Panc1 (cell line): ENCODE measurements at regions not wholly inside any gene's neighbourhood (a gene's known extent, or its start where the extent isn't known, plus 50 kb on each side); places are given as distances from the start of the nearest gene placed in this dataset.

Experiments used
- ATAC-seq: fragments of 200-7000 bp; cut with Tn5 transposase; 2 replicates; pipeline ENCODE4 v1.9.1; 2020; ENCODE audit warnings: mild to moderate bottlenecking, moderate library complexity
- BruUV-seq: library from RNA; stranded (reverse); fragments of 400-500 nt; replicated peaks from 2 replicates; lab custom pipeline; 2021; lab: Mats Ljungman, UMichigan
- CTCF ChIA-PET: fragments of 300-600 bp; sonication (Branson Sonifier 250); formaldehyde crosslinking; loops from one replicate; lab custom pipeline; 2022; ENCODE audit warnings: antibody characterized with exemption; lab: Charles Lee
- POLR2A ChIA-PET: fragments of 300-600 bp; sonication (Branson Sonifier 250); formaldehyde crosslinking; loops from one replicate; lab custom pipeline; 2022; ENCODE audit warnings: antibody characterized with exemption; lab: Charles Lee
- DNase-seq: peaks from one replicate; pipeline ENCODE4 v3.0.0-alpha.2; 2010; ENCODE audit warnings: low read depth, low spot score
- H3K27ac ChIP-seq: 2 replicates; pipeline ENCODE4 v1.5.1; 2011; ENCODE audit warnings: mild to moderate bottlenecking, low read length, inconsistent platforms
- H3K27me3 ChIP-seq: fragments of 200-500 bp; sonication (Bioruptor generic); 2 replicates; pipeline ENCODE4 v1.6.0; 2014; ENCODE audit warnings: low read length, inconsistent platforms; ENCODE audit not compliant: control insufficient read depth, insufficient read depth
- H3K36me3 ChIP-seq: fragments of 200-500 bp; sonication (Bioruptor generic); 2 replicates; pipeline ENCODE4 v1.5.1; 2014; ENCODE audit warnings: inconsistent platforms, mild to moderate bottlenecking, low read length, moderate library complexity; ENCODE audit not compliant: control insufficient read depth, insufficient read depth
- H3K4me1 ChIP-seq: 2 replicates; pipeline ENCODE4 v1.5.1; 2011; ENCODE audit warnings: inconsistent platforms, mild to moderate bottlenecking, low read length, moderate library complexity; ENCODE audit not compliant: control insufficient read depth, insufficient read depth
- H3K4me3 ChIP-seq, 2 experiments: 2 replicates each; pipeline ENCODE4 v1.5.1; 2011 to 2012; ENCODE audit warnings: low read depth in 2 of 2, low read length in 2 of 2, mild to moderate bottlenecking in 2 of 2, inconsistent platforms in 1 of 2, moderate library complexity in 1 of 2
- H3K9me3 ChIP-seq: fragments of 200-500 bp; sonication (Bioruptor generic); 2 replicates; pipeline ENCODE4 v1.5.1; 2014; ENCODE audit warnings: low read depth, mild to moderate bottlenecking, inconsistent platforms, low read length, moderate library complexity; ENCODE audit not compliant: control insufficient read depth, insufficient read depth
- POLR2AphosphoS5 ChIP-seq: IDR thresholded peaks from 2 replicates; pipeline ENCODE4 v1.6.1; 2012; ENCODE audit warnings: mild to moderate bottlenecking, low read depth, low read length, moderate library complexity
- SIN3A ChIP-seq: IDR thresholded peaks from 2 replicates; pipeline ENCODE4 v1.6.1; 2012; ENCODE audit warnings: low read depth, mild to moderate bottlenecking, low read length, moderate library complexity, borderline replicate concordance; ENCODE audit not compliant: insufficient read depth
- TCF7L2 ChIP-seq: IDR thresholded peaks from 2 replicates; pipeline ENCODE4 v1.6.1; 2011; ENCODE audit warnings: mild to moderate bottlenecking, low read depth, low read length, inconsistent platforms
- in situ Hi-C: cut with HindIII; loops from 2 replicates; pipeline ENCODE4 v1.10.0; 2016; ENCODE audit warnings: low sequenced_read_pairs, low pct_unique_long_range_greater_than_20kb
- intact Hi-C: fragments of 100-400 bp; cut with micrococcal nuclease; formaldehyde crosslinking; loops from one replicate; pipeline ENCODE4 v1.10.0; 2022; ENCODE audit not compliant: unreplicated experiment
- TF ChIP-seq, protein P1 (sequence below), 2 experiments: IDR thresholded peaks; 2 replicates each; pipeline ENCODE4 v1.6.1; 2011 to 2012; ENCODE audit warnings: low read depth in 2 of 2, control low read depth in 1 of 2, low read length in 1 of 2, mild to moderate bottlenecking in 1 of 2, moderate library complexity in 1 of 2; ENCODE audit not compliant: insufficient read depth in 1 of 2
- TF ChIP-seq, protein P2 (sequence below): fragments of 450-650 bp; IDR thresholded peaks from 2 replicates; pipeline ENCODE4 v1.5.1; 2017; ENCODE audit warnings: mild to moderate bottlenecking

DNA sequence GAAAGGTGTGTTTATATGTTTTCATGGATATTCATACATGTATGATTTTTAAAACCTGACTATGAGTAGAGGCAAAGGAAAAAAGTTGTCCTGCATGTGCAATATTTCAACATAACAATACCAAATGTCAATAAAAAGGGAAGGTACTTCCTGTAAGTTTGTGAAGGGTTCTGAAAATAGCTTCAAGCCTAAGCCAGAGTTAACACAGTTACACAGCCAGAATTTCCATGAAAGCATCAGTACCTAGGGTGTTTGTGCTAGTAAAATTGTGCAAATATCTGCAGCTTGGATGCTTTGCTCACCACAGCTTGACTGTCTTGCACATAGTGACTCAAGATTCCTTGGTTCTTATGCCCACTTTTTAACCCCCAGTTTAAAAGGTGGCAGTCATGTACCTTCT is 193.1 kb upstream of the FAR2 start:
- ATAC-seq, result no peak
- Histone ChIP-seq H3K27ac (no peak overlapping the region), H3K36me3 (no peaks in the 10 kb centered on the region), H3K27me3 (no peaks in the 10 kb centered on the region), H3K9me3 (no peaks in the 10 kb centered on the region; the same call in 1 of the 2 replicates), H3K4me3 (no peak overlapping the region), H3K4me1 (no peaks in the 10 kb centered on the region)
- DNase-seq, result no peak
- ChIA-PET CTCF (no interaction called here), POLR2A (no interaction called here)
- intact Hi-C loops, result no loop called here
- no peak for TF ChIP-seq TCF7L2
- TF ChIP-seq, protein P1, sequence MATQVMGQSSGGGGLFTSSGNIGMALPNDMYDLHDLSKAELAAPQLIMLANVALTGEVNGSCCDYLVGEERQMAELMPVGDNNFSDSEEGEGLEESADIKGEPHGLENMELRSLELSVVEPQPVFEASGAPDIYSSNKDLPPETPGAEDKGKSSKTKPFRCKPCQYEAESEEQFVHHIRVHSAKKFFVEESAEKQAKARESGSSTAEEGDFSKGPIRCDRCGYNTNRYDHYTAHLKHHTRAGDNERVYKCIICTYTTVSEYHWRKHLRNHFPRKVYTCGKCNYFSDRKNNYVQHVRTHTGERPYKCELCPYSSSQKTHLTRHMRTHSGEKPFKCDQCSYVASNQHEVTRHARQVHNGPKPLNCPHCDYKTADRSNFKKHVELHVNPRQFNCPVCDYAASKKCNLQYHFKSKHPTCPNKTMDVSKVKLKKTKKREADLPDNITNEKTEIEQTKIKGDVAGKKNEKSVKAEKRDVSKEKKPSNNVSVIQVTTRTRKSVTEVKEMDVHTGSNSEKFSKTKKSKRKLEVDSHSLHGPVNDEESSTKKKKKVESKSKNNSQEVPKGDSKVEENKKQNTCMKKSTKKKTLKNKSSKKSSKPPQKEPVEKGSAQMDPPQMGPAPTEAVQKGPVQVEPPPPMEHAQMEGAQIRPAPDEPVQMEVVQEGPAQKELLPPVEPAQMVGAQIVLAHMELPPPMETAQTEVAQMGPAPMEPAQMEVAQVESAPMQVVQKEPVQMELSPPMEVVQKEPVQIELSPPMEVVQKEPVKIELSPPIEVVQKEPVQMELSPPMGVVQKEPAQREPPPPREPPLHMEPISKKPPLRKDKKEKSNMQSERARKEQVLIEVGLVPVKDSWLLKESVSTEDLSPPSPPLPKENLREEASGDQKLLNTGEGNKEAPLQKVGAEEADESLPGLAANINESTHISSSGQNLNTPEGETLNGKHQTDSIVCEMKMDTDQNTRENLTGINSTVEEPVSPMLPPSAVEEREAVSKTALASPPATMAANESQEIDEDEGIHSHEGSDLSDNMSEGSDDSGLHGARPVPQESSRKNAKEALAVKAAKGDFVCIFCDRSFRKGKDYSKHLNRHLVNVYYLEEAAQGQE (IDR thresholded peaks at IDR 0.05; ENCODE audit: insufficient read depth in 1 of 2, low read depth in 2 of 2, low read length in 1 of 2), result no peak
- TF ChIP-seq, protein P2, sequence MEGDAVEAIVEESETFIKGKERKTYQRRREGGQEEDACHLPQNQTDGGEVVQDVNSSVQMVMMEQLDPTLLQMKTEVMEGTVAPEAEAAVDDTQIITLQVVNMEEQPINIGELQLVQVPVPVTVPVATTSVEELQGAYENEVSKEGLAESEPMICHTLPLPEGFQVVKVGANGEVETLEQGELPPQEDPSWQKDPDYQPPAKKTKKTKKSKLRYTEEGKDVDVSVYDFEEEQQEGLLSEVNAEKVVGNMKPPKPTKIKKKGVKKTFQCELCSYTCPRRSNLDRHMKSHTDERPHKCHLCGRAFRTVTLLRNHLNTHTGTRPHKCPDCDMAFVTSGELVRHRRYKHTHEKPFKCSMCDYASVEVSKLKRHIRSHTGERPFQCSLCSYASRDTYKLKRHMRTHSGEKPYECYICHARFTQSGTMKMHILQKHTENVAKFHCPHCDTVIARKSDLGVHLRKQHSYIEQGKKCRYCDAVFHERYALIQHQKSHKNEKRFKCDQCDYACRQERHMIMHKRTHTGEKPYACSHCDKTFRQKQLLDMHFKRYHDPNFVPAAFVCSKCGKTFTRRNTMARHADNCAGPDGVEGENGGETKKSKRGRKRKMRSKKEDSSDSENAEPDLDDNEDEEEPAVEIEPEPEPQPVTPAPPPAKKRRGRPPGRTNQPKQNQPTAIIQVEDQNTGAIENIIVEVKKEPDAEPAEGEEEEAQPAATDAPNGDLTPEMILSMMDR, result no peak
- BruUV-seq, result no TSS peak
- in situ Hi-C loops, result no loop called here

DNA sequence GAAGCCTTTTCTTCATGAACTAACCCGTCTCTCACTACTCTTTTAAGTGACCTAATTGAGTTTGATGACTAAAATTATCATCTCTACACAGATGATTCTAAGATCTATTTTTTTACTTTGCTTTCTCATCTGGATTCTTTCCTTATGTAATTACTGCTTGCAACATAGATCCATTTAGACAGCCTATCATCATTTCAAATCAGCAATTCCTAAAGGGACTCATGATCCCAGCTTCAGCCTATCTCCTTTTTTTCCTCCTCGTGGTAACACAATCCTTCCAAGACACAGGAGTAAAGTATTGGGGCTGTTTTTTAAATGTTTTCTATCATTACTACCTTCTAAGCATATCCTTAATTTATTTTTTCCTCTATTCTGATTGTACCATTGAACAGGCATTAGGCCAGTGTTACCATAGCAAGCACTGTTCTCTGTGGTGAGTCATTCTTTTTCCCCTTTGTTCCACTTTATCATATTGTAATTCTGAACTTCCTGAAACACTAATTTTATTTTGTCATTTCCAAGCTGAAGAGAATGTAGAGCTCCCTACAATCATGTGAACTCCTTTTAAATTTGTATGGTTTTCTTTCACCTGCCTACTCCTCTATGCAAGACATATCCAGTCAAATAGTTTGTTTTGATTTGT is 190.4 kb upstream of the FAR2 start:
- in situ Hi-C loops (no loop called here), intact Hi-C loops (no loop called here)
- H3K4me3 ChIP-seq, result no peak overlapping the region
- no peaks in the 10 kb centered on the region; the same call in 1 of the 2 replicates for H3K9me3 ChIP-seq
- TF ChIP-seq, protein P1 (IDR thresholded peaks at IDR 0.05; ENCODE audit: insufficient read depth in 1 of 2, low read depth in 2 of 2, low read length in 1 of 2), result no peak
- no peak for TF ChIP-seq TCF7L2
- TF ChIP-seq, protein P2, result no peak
- no peak for TF ChIP-seq SIN3A
- no peak for TF ChIP-seq POLR2AphosphoS5
- no peaks in the 10 kb centered on the region for H3K4me1 ChIP-seq
- ChIA-PET POLR2A (no interaction called here), CTCF (no interaction called here)
- no TSS peak for BruUV-seq
- no peaks in the 10 kb centered on the region for H3K36me3 ChIP-seq
- no peak for ATAC-seq
- no peak for DNase-seq
- no peak overlapping the region for H3K27ac ChIP-seq
- H3K27me3 ChIP-seq, result no peaks in the 10 kb centered on the region
